ENCODE measurements at regions not wholly inside any gene's neighbourhood (a gene's known extent, or its start where the extent isn't known, plus 50 kb on each side); places are given as distances from the start of the nearest gene placed in this dataset.

DNA sequence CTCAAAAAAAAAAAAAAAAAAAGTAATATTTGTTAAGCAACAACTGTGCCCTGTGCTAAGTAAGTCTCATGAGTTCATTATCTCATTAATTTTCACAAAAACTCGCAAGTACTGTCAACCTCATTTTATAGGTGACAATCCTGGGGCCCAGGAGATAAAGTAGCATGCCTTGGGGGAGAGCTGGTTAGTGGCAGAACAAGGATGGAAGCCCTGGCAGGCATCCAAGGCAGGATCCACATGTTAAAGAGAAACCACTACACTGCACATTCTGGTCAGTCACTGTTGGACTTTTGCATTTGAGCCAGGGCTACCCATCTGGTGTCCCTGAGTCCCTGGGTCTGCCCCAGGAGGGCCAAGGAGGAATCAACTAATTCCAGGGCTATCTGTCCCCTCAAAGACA is 54.6 kb downstream of the ZFP36L2 start:
- DNase-seq = peak; percentile 49

DNA sequence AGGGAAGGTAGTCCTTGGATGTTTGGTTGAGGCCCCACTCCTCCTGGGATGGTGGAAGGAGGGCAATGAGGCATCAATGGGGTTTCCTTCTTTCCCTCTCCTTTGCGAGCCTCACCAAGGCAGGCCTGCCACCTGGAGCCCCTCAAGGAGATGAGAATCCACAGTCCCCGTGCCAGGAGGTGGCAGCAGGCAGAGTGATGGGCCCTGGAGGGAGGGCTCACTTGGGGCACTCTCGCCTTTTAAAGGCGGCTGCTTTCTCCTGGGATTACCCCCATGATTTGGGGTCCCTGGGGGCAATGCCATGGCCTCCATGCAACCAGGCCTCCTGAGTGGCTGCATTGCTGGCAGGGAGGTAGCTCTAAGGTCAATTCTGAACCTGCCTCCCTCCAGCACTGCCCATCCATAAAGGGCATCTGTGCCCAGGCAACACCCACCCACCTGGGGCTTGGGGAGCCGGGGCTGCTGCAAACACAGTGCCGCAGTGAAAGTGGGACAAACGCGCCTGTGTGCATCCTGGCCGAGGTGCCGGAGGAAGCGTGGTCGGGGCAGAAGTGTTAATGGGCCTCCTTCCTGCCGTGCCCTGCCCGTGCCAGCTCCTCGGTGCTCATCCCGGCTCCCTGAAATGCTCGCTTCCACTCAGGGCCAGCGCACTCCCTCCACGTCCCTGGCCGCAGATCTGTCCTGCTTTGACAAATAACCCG is 55.9 kb downstream of the ZFP36L2 start:
- DNase-seq = no peak

DNA sequence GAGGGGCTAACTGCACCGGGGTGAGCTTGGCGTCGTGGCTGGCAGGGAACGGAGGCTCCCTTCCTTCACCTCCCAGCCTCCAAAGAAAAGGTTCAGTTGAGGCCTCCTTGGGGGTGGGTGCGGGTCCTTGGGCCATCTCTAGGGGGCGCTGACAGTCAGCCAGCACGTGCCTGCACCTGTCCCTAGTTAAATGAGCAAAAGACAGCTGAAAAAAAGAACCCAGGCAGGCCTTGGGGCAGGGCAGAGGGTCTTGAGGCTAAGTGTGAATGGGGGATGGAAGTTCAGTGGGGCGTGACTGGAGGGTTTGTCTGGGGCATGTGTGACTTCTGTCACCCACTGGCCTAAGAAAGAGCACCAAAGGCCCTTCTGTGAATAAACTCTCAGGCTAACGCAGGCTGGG is 56.4 kb downstream of the ZFP36L2 start:
- no peak for DNase-seq

DNA sequence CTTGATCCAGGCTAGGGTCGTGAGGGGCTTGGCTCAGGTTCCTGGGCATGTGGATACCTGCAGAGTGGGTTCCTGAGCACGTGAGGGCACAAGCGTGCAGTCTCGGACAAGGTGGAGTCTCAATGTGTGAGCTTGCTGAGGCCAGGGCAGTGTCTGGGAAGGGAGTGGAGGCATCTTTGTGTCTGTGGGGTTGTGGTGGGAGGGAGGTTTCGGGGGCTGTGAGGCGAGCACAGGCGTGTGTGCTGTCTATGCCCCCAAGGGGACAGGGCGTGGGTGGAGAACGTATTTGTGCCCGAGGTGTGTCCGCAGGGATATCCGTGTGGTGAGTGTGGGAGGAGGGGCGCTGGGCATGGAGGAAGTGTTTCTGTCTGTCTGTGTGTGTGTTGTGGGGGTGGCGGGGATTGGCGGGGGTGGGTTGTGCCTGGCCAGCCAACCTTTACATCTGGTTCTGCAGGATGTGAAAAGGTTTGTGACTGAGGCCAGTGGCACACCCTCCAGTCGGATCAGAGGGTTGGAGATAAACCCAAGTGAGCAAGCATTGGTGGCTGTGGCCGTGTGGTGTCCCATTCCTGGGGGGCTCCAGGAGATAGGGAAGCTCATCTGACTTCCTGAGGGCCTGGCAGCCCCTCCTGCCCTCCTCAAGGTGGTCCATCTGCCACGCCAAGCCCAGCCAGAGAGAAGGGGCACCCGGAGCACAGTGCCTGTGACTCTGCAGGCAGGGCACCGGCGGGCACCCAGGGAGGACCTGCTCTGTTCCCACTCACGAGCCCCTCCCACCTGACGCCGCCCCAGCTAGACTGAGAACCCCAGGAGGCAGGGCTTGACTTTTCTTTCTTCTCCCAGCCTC is 57.1 kb downstream of the ZFP36L2 start:
- no peak for DNase-seq

DNA sequence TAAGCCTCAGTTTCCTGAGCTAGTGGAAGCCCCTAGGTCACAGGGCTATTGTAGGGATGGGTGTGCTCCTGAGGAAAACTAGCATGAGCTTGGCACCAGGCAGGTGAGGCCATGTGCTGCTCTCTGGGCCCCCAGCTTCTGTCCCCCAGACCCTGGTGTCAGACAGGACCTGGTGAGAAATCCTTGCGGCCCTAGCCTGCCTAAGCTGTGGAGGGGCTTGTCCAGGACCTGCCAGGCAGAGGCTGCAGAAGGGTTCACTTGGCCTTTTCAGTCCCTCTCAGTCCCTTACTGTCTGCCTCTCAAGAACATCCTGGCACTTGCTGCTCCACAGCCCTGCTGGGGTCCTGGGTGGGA is 58.4 kb downstream of the ZFP36L2 start:
- no peak for DNase-seq

DNA sequence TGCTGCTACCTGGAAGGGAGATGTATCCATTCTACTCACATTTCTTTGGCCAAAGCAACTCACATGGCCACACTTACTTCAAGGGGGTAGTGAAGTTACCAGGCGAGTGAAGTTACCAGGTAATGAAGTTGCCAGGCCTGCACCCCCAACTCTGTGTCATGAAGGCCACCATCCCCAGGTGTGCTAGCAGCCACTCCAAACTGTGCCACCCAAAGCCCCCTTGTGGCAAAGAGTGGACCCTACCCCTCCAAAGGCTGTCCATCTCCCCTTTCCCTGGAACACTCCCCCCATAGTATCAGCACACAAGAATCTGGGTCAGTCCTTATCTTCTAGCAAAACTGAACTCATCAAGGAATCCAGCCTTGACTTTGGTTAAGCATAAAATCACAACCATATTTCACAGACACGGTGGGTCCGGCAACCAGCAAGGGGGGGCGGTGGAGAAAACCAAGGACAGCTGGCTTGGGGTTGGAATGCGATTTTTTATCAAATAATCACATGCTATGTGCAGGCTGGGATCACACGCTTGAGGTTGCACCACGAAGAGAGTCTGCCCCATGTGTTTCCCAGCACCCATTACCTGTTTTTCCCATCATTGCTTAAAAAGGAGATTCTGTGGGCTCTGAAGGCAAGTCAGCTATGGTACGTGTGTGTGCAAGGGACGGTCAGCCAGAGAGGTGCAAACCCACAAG is 60.9 kb downstream of the ZFP36L2 start:
- DNase-seq = no peak

DNA sequence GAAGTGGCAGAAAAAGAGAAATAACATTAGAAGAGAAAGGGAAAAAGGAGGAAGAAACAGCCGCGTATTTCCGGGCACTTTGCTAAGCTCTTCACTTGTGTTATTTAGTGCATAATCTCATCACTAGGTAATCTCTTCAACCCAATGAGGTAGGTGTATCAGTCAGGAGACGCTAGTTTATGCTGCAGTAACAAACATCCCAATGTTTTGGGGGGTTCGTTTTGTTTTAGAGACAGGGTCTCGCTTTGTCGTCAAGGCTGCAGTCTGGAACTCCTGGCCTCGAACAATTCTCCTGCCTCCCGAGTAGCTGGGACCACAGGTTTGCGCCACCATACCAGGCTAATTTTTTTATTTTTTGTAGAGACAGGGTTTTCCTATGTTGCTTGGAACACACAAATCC is 61.7 kb downstream of the ZFP36L2 start:
- DNase-seq = no peak

DNA sequence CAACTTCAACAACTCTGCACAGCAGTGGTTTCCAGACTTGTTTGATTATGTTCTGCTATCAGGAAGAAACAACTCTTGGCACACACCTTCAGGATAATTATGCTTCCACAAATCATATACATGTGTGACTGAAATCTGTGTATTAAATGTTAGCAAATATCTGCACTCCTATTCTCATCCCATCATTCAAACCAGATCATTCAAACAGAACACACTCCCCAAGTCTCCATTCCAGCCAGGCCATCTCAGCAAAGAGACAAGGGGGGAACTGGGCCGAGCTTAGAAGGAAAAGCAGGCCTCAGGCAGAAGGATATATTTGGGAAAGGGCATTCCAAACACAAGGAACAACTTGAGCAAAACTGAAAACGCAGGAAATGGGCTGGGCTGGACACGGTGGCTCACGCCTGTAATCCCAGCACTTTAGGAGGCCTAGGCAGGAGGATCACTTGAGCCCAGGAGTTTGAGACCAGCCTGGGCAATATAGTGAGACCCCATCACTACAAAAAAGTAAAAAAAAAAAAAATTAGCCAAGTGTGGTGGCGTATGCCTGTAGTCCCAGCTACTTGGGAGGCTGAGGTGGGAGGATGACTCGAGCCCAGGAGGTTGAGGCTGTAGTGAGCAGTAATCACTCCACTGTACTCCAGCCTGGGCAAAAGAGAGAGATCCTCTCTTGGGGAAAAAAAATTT is 62.7 kb downstream of the ZFP36L2 start:
- no peak for DNase-seq

DNA sequence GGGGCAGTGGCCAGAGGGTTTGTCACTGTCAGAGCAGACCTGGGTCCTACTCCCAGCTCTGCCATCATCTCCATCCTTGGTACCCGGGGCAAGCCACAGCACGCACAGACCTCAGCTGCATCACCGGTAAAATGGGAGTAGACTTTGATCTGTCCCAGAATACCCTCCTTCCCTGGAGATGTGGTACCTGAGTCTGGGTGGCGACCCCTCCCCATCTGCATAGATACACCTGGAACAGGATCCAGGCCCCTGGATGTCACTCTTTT is 64.0 kb downstream of the ZFP36L2 start:
- no peak for DNase-seq

DNA sequence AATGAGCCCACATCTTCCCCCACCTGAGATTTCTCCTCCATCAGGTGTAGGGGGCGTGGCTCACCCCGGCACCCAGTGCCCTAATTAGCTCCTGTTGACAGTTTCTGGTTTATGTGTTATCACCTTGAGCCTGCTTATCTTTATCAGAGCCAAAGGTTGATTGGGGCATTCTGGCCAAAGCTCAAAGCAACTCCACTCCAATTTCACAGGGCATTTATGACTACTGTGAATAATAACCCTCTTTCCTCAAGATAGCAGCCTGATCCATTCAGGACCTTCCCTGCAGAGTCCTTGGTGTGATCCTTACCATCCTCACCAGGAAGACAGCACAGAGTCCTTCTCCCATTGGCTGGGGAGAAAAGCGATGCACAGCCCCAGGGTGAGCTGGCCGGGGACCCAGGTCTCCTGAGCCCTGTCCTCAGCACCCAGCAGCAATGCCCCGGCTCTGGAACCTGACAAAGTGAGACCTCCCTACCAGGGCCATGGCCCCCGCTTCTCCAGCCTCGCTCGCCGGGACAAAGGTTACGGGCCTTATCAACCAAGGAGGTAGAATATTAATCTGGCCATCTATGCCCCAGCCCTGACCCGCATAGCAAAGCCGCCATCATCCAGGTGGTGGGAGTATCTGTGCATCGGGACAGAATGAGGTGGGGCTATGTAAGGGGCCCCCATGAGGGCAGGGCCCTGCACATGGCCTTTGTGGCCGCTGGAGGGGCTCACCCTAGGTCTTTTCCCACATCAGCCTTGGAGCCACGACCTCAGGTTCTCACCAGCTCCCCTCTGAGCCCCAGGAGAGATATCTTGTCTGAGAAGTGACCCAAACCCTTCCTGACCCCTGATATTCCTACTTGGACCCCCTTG is 64.5 kb downstream of the ZFP36L2 start:
- no peak for DNase-seq

DNA sequence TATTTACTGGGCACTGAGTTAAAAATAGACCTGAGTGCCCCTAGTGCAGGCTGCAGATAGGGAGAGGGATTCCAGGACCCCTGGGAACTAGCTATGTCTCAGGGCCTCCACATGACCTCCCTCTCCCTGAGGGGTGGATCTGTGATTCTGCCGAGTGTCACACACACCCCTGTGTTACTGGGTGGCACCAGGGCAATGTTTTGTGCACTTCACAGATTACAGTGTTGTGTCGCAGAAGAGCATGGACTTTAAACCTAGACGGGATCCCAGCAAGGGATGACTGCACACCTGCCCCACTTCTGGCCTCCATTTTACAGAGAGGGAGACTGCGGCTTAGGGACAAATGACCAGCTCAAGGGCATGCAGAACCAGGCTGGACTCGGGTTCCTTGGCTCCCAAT is 65.6 kb downstream of the ZFP36L2 start:
- DNase-seq = no peak

DNA sequence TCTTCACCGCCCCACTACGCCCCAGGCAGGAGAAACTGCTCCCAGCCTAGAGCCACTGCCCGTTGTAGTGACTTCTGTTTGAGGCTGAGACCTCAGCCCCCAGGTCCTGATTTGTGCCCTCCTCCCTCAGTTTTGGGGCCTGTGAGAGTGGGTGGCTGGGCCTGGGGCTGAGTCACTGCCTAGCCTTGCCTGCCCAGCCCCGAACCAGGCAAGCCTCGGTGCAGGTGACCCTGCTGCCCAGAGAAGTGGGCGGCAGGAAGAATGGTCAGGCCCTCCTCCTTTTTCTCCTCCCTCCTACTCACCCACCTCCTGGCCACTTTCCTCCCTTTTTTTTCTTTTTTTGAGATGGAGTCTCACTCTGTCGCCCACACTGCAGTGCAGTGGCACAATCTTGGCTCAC is 66.6 kb downstream of the ZFP36L2 start:
- DNase-seq = no peak

DNA sequence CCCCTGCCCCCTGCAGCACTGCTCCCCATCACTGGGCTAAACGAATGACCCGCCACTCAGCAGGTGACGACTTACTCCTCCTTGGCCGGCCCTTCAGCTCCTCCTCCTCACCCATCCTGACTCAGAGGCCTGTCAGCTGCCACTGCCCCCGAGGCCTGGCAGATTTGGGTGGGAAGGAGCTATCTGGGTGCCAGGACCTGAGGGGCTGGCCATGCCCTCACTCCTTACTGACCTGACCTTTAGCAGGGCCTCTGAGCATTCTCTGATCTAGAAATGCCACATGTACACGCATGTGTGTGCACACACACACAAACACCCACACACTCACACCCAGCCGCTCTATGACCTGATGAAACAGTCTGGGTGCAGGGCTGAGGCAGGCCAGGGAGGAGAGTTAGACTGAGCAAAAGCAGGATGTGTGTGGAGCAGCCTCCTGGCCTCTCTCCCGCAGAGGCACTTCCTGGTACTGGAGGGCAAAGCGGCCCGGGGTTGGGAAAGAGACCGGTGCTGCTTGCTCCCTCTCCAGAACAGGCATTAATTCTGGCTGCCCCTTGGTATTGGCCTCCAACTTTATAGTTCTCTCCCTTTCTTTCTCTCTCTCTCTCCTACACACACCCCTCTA is 68.0 kb downstream of the ZFP36L2 start:
- peak; percentile 69 for DNase-seq

DNA sequence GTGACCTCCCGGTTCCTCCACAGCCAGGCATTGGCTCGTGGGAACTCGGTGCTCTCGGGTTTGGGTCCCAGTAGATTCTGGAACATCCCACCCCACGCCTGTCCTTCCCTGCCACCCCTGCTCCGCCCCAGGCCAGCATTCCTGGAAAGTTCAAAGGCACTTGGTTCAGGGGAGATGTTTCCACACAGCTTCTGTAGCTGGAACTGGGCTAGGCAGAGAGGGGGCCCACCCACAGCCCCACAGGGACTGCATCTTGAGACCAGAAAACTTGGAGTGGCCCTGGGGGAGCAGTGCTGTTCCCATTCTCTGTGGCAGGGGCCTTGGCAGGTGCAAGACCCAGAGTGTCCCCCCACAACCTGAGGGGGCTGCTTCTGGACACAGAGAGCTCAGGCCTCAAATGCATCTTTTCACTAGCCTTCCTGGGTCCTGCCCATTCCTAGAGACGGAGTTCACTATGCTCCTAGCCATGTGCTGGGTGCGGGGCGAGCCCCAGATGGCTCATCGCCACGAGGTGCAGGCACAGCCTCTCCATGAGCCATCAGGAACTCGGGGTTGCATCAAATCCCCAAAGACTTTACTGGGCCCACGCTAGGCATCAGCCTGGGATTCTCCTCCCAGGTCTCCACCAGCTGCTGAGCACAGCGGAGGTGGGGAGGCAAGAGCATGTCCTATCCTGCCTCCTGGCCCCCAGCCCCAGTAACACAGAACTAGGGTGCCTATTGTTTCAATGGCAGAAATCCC is 68.7 kb downstream of the ZFP36L2 start:
- no peak for DNase-seq

DNA sequence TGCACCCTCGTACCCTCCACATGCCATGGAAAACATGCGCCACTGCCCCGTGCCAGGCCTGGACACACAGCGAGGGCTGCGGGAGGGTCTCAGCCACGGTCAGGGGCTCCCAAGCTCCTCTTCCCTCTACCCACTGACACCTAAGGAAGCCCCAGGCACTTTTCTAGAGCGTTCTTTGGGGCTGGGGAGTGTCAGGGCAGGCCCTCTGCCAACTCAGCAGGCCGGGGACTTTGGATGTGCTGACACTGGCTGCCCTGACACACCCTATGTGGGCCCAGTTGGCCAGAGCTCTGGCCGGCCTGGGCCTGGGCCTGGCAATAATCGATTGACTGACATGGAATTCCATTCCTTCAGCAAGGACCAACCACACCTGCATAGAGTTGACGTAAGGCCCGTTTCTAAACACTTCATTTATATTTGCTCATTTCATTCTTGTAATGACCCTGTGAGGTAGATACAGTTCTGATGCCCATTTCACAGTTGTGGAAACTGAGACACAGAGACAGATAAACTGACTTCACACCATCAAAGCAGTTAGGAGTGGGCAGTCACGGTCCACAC is 70.5 kb downstream of the ZFP36L2 start:
- no peak for DNase-seq

DNA sequence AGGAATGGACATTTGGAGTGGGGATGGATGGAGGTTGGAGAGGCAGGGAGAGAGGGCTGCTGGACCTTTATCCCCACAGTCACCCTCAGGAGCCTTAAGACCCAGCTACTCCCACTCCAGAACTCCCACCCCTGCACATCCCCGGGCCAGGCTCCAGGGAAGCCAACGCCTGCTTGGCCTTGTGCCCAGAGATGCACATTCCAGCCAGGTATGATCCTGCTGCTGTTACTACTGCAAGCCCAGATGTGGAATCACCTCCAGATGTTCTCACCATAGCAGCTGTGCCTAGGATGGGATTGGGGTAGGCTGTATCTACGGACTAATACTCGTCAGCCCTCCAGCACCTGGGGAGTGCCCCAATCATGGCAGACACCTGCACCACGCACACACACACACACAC is 71.7 kb downstream of the ZFP36L2 start:
- DNase-seq = no peak

DNA sequence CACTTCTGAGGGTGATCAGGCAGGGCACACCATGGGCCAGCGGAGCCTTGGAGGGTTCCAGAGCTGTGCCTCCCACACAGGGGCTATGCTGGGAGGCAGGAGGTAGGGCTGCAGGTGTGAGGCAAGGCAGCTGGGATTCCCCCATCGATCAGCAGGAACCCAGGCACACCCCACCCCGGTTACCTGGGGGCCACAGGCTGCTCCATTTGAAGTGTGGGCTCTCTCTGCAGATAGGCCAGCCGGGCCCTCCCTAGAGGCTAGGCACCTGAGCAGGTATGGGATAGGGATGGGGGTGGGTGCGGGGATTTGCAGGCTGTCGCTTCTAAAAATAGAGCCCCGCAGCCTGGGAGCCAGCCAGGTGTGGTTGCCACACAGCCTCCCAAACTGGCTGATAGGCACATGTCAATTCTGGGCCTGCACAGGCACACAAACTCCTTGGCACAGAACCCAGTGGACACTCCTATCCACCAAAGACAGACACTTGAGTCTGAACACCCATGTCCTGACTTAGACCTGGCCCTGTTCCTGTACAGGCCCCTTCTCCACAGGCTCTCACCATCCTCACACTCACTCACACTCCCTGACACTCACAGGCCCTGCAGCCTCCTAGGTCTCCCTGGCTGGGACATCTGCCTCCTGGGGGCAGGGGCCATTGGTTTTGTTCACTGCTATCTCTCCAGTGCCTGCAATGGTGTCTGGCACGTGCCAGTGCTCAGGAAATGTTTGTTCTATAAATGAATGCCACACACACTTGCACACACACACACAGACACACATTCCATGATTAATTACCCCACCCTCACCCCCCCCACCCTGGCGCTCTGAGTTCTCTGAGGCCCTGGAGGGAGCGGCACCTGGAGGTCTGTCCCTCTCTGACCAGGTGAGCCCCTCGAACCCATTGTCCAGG is 73.4 kb downstream of the ZFP36L2 start:
- no peak for DNase-seq

DNA sequence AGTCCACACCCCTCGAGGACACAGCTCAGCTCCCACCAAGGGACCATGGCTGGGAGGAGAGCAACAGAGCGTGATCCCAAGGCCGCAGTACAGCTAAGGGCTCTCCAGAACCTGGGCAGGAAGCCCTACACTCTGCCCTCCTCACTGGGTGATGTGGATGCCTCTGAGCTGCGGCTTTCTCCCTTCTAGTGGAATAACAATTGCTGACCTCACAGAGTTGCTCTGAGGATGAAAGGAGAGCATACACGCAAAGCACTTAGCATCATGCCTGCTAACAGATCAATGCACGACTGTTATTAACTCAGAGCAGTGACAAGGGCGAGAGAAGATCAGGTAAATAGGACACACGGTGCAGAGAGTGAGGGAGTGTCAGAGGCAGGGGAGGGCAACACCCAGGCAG is 74.2 kb downstream of the ZFP36L2 start:
- no peak for DNase-seq

DNA sequence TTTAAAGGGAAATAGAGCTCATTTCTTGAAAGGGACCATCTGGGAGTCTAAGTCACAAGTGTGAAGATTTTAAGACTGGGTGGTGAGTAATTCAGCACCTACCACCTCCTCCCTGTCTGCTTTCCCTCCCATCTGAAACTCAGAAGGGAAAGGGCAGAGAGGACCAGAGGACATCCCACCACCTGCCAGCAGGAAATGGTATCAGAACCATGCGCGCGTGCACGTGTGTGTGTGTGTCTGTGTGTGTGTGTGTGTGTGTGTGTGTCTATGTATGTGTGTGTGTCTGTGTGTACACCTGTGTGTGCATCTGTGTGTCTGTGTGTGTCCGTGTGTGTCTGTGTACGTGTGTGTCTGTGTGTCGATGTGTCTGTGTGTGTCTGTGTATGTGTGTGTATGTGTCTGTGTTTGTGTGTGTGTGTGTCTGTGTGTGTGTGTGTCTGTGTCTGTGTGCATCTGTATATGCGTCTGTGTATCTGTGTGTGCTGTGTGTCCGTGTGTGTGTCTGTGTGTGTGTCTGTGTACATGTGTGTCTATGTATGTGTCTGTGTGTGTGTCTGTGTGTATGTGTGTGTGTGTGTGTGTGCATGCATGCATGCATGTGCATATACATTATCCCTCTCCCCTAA is 76.8 kb downstream of the ZFP36L2 start:
- DNase-seq = no peak

DNA sequence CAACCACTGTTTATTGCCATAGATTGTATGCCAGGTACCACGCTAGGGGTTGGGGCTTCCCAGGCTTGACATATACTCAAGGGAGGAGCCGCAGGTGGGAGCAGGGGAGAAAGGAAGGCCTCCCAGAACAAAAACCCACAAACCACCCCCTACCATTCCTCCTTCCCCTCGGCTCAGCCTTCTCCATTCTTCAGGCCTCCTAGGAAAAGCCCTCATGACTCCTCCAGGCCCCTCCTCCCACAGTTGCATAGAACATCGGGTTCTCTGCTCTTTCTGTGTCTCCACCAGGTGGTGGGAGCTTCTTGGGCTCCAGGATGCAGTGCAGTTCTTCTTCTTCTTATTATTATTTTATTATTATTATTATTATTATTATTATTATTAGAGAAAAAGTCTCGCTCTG is 80.3 kb downstream of the ZFP36L2 start:
- no peak for DNase-seq
